ENCODE measurements at regions not wholly inside any gene's neighbourhood (a gene's known extent, or its start where the extent isn't known, plus 50 kb on each side); places are given as distances from the start of the nearest gene placed in this dataset.

- TF ChIP-seq, protein P1, sequence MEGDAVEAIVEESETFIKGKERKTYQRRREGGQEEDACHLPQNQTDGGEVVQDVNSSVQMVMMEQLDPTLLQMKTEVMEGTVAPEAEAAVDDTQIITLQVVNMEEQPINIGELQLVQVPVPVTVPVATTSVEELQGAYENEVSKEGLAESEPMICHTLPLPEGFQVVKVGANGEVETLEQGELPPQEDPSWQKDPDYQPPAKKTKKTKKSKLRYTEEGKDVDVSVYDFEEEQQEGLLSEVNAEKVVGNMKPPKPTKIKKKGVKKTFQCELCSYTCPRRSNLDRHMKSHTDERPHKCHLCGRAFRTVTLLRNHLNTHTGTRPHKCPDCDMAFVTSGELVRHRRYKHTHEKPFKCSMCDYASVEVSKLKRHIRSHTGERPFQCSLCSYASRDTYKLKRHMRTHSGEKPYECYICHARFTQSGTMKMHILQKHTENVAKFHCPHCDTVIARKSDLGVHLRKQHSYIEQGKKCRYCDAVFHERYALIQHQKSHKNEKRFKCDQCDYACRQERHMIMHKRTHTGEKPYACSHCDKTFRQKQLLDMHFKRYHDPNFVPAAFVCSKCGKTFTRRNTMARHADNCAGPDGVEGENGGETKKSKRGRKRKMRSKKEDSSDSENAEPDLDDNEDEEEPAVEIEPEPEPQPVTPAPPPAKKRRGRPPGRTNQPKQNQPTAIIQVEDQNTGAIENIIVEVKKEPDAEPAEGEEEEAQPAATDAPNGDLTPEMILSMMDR (IDR thresholded peaks at IDR 0.05): no peak
- TF ChIP-seq POLR2A (IDR thresholded peaks at IDR 0.05): no peak
Observed at GRCh38 chr1:63147783-63148182, 174.6 kb upstream of the FOXD3 start.
